Kidney (tissue), 13 donors: ENCODE measurements at regions not wholly inside any gene's neighbourhood (a gene's known extent, or its start where the extent isn't known, plus 50 kb on each side); places are given as distances from the start of the nearest gene placed in this dataset.

Experiments
- DNase-seq, 5 donors: peaks; one replicate each; pipeline ENCODE4 v3.0.0-alpha.2; 2013 to 2020
- FAIRE-seq: peaks from 2 replicates; lab custom pipeline; 2012; peaks lifted over from hg19 to GRCh38; lab: Jason Lieb, UNC
- H3K27ac ChIP-seq, 2 donors: one replicate each; pipeline ENCODE4 v1.7.0; 2013; ENCODE audit warnings: low read depth in 2 of 2, low read length in 2 of 2, inconsistent platforms in 1 of 2
- H3K27me3 ChIP-seq: one replicate; pipeline ENCODE4 v1.7.1; 2013; ENCODE audit warnings: low read length, inconsistent platforms; ENCODE audit not compliant: control insufficient read depth, insufficient read depth
- H3K36me3 ChIP-seq, 3 donors: one replicate each; pipeline versions ENCODE4 v1.7.0 to v1.7.1; 2013; ENCODE audit warnings: low read length in 3 of 3, control low read depth in 1 of 3, inconsistent platforms in 1 of 3; ENCODE audit not compliant: insufficient read depth in 3 of 3, control insufficient read depth in 2 of 3
- H3K4me1 ChIP-seq, 3 donors: one replicate each; pipeline versions ENCODE4 v1.7.0 to v1.7.1; 2013; ENCODE audit warnings: low read length in 3 of 3, inconsistent platforms in 1 of 3, low read depth in 1 of 3; ENCODE audit not compliant: control insufficient read depth in 2 of 3, insufficient read depth in 2 of 3
- H3K4me3 ChIP-seq, 3 donors: one replicate each; pipeline versions ENCODE4 v1.7.0 to v1.8.1; 2013; ENCODE audit warnings: low read length in 3 of 3, control low read depth in 1 of 3, inconsistent platforms in 1 of 3
- H3K9ac ChIP-seq, 3 donors: one replicate each; pipeline versions ENCODE4 v1.7.0 to v1.7.1; 2013; ENCODE audit warnings: low read length in 3 of 3, control low read depth in 1 of 3, inconsistent platforms in 1 of 3
- H3K9me3 ChIP-seq, 3 donors: one replicate each; pipeline versions ENCODE4 v1.7.0 to v1.7.1; 2013; ENCODE audit warnings: low read length in 3 of 3, control low read depth in 1 of 3, inconsistent platforms in 1 of 3; ENCODE audit not compliant: control insufficient read depth in 2 of 3, insufficient read depth in 1 of 3
- intact Hi-C: fragments of 100-400 bp; cut with DNase I; formaldehyde crosslinking; loops from one replicate; pipeline ENCODE4 v1.11.1; 2022
- TF ChIP-seq, protein P1 (sequence below): IDR thresholded peaks from 3 replicates; pipeline ENCODE4 v1.5.1; 2012; ENCODE audit warnings: mild to moderate bottlenecking, moderate library complexity, borderline replicate concordance; ENCODE audit not compliant: insufficient read depth; ENCODE audit errors: extremely low read depth
- donor health status: control.
- donor health status: control.
- donor health status: control.
- donor health status: control.
- donor health status: control.
- donor health status: DM: yes; HTN: yes; CAD: no.
- donor health status: Normal renal cell carcinoma (clear cell type).

DNA sequence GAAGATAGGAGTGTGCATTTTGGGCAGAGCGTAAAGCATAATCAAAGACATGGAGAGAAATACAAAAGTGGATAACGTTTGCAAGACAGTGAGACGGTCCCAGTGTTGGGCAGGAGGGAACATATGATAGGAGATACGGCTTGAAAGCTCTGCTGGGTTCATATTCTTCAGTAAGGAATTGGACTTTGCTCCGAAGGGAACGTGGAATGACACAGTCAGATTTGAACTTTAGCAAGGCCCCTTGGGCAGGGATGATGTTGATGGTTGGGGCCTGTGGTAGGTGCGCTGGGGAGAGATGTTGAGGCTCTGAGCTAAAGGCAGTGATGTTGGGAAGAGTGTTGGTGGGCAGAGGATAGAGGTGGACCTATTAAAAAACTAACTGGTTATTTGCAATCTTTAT is 143.5 kb upstream of the TBX3 start:
- Histone ChIP-seq H3K36me3 (no peaks in the 10 kb centered on the region), H3K9me3 (no peaks in the 10 kb centered on the region), H3K4me3 (no peak overlapping the region), H3K9ac (no peak overlapping the region), H3K4me1 (no peaks in the 10 kb centered on the region), H3K27ac (no peak overlapping the region), H3K27me3 (no peaks in the 10 kb centered on the region)
- TF ChIP-seq, protein P1, sequence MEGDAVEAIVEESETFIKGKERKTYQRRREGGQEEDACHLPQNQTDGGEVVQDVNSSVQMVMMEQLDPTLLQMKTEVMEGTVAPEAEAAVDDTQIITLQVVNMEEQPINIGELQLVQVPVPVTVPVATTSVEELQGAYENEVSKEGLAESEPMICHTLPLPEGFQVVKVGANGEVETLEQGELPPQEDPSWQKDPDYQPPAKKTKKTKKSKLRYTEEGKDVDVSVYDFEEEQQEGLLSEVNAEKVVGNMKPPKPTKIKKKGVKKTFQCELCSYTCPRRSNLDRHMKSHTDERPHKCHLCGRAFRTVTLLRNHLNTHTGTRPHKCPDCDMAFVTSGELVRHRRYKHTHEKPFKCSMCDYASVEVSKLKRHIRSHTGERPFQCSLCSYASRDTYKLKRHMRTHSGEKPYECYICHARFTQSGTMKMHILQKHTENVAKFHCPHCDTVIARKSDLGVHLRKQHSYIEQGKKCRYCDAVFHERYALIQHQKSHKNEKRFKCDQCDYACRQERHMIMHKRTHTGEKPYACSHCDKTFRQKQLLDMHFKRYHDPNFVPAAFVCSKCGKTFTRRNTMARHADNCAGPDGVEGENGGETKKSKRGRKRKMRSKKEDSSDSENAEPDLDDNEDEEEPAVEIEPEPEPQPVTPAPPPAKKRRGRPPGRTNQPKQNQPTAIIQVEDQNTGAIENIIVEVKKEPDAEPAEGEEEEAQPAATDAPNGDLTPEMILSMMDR = no peak
- intact Hi-C loops = no loop called here
- DNase-seq (no peak), FAIRE-seq (no peak)

DNA sequence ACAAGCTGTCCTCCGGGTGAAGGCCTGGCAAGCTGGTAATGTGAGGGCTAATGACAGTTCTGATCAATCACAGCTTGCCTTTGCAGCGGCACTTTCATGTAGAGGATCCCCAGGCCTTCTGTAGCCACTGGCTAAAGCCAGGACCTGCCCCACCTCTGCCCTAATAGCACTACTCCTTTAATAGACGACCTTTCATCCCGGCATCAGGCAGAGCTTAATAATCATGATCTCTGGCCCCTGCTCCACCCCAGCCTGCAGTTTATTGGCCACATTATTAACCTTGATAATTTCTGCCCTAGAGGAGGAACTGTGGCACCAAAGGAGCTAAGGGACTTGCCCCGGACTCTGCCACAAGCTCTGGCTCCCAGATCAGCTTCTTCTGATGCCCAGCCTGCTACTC is 142.3 kb upstream of the TBX3 start:
- H3K36me3 ChIP-seq = no peaks in the 10 kb centered on the region
- H3K27ac ChIP-seq = no peak overlapping the region
- H3K4me1 ChIP-seq = no peaks in the 10 kb centered on the region
- no peak overlapping the region for H3K9ac ChIP-seq
- intact Hi-C loops = no loop called here
- no peak overlapping the region for H3K4me3 ChIP-seq
- DNase-seq (no peak), FAIRE-seq (no peak)
- no peaks in the 10 kb centered on the region for H3K27me3 ChIP-seq
- TF ChIP-seq, protein P1 = no peak
- no peaks in the 10 kb centered on the region for H3K9me3 ChIP-seq

DNA sequence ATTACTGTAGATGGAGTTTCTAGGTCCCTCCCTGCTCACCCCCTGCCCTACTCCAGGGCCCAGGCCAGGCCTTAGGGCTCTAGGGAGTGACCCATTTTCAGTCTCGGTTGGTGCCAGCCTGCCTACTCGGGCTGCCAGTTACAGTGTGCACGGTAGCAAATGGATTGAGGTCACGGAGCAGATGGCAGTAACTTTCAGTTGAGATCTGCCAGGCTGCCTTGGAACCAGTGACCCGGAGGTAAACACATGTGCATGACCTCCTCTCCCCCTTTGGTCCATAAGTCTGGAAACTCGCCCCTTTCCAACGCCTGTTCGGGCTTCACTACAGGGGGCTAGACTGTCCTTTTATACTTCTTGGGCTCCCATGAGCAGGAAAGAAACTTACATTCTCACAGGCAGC is 139.7 kb upstream of the TBX3 start:
- H3K27me3 ChIP-seq = no peaks in the 10 kb centered on the region
- intact Hi-C loops = no loop called here
- no peak for FAIRE-seq

More for the DNA sequence above, 139.7 kb upstream of the TBX3 start:
- H3K4me3 ChIP-seq = no peak overlapping the region
- H3K36me3 ChIP-seq = no peaks in the 10 kb centered on the region
- no peaks in the 10 kb centered on the region for H3K9me3 ChIP-seq
- TF ChIP-seq, protein P1 = no peak
- H3K27ac ChIP-seq = no peak overlapping the region
- no peak for DNase-seq
- no peak overlapping the region for H3K9ac ChIP-seq
- H3K4me1 ChIP-seq = no peaks in the 10 kb centered on the region
